PC-9 (cell line): ENCODE measurements at regions not wholly inside any gene's neighbourhood (a gene's known extent, or its start where the extent isn't known, plus 50 kb on each side); places are given as distances from the start of the nearest gene placed in this dataset.

ENCODE experiments used
- CTCF ChIP-seq: fragments of 200-600 bp; sonication (generic); conservative IDR thresholded peaks from 2 replicates; pipeline ENCODE4 v1.6.1; 2017; ENCODE audit warnings: mixed run types, antibody characterized with exemption, mild to moderate bottlenecking, moderate library complexity
- EZH2 ChIP-seq: fragments of 200-600 bp; sonication (generic); IDR thresholded peaks from 2 replicates; pipeline ENCODE4 v1.8.0; 2017; ENCODE audit warnings: antibody characterized with exemption, low read depth

DNA sequence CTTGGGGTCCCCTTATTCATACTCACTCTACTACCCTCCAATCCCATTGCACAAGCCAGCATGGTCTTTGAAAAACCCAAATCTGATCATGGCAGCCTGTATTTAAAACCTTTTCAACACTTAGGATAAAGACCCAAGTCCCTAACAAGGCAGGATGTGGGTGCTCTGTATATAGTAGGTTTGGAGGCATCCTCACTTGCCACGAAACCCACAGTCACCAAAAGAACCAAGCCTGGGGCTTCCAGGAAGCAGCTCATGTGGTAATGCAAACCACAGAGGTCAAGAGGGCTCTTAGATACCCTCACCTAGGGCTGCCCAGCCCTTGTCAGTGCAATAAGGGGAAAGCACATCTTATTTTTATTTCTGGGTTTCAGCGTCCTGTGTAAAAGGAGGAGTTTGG is 218.6 kb upstream of the ASIC2 start:
- no peak for TF ChIP-seq CTCF
- no peak for TF ChIP-seq EZH2
